Testis (tissue), 2 donors: ENCODE measurements at regions not wholly inside any gene's neighbourhood (a gene's known extent, or its start where the extent isn't known, plus 50 kb on each side); places are given as distances from the start of the nearest gene placed in this dataset.
"Not testable (repeated sequence)": the region's sequence is repeated elsewhere in the genome, so short reads cannot be mapped to it uniquely, and the experiment has no call there.

Experiments used
- DNase-seq: peaks from one replicate; pipeline ENCODE4 v3.0.0-alpha.2; 2019
- H3K27ac ChIP-seq, 2 donors: fragments of 200-600 bp; sonication (generic); one replicate each; pipeline ENCODE4 v1.5.1; 2019
- H3K27me3 ChIP-seq: fragments of 200-600 bp; sonication (generic); one replicate; pipeline ENCODE4 v1.5.1; 2019
- H3K36me3 ChIP-seq: fragments of 200-600 bp; sonication (generic); one replicate; pipeline ENCODE4 v1.5.1; 2017; ENCODE audit warnings: low read depth; ENCODE audit errors: missing control alignments
- H3K4me1 ChIP-seq: fragments of 200-600 bp; sonication (generic); one replicate; pipeline ENCODE4 v1.5.1; 2019
- H3K4me3 ChIP-seq, 2 donors: fragments of 200-600 bp; sonication (generic); one replicate each; pipeline ENCODE4 v1.5.1; 2017 to 2019
- H3K9me3 ChIP-seq: fragments of 200-600 bp; sonication (generic); one replicate; pipeline ENCODE4 v1.5.1; 2017
- CTCF ChIP-seq, 3 experiments: fragments of 450-650 bp in 2 of 3; fragments of 200-600 bp in 1 of 3; sonication (generic) in 1 of 3; IDR thresholded peaks; one replicate each; pipeline ENCODE4 v1.5.1; 2016 to 2019; ENCODE audit warnings: antibody characterized with exemption in 3 of 3, mild to moderate bottlenecking in 2 of 3, moderate library complexity in 1 of 3
- POLR2A ChIP-seq: fragments of 450-650 bp; IDR thresholded peaks from one replicate; pipeline ENCODE4 v1.6.1; 2017; ENCODE audit warnings: antibody characterized with exemption, mild to moderate bottlenecking, moderate library complexity
- WGBS, 2 donors: methylation state at CpG; one replicate each; pipeline ENCODE4 v1.1.5; 2018; 5-methylcytosine and 5-hydroxymethylcytosine counted together
- intact Hi-C: fragments of 100-400 bp; cut with DNase I; formaldehyde crosslinking; loops from one replicate; pipeline ENCODE4 v1.15.1; 2023; ENCODE audit warnings: low total_unique reads

DNA sequence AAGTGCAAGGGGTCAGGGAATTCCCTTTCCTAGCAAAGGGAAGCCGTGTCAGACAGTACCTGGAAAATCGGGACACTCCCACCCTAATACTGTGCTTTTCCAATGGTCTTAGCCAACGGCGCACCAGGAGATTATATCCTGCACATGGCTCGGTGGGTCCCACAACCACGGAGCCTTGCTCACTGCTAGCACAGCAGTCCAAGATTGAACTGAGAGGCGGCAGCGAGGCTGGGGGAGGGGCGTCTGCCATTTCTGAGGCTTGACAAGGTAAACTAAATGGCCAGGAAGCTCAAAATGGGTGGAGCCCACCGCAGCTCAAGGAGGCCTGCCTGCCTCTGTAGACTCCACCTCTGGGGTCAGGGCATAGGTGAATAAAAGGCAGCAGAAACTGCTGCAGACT is 76.5 kb upstream of the LINC00632 start:
- H3K9me3 ChIP-seq, DNase-seq, intact Hi-C loops, H3K27me3 ChIP-seq, H3K4me1 ChIP-seq, H3K36me3 ChIP-seq, H3K27ac ChIP-seq, H3K4me3 ChIP-seq: not testable (repeated sequence)
- 94 to 95% methylated on average over 4 to 9 of the region's 10 CpGs for WGBS, 2 donors

- TF ChIP-seq CTCF (IDR thresholded peaks at IDR 0.05) = no peak
- TF ChIP-seq POLR2A = no peak
- no peaks in the 10 kb centered on the region for H3K9me3 ChIP-seq
- no peak overlapping the region for H3K4me3 ChIP-seq
- DNase-seq = no peak
- H3K36me3 ChIP-seq = no peaks in the 10 kb centered on the region
- intact Hi-C loops = no loop called here
- no peaks in the 10 kb centered on the region for H3K27me3 ChIP-seq
- no peak overlapping the region for H3K27ac ChIP-seq
- H3K4me1 ChIP-seq = no peaks in the 10 kb centered on the region
Measured at GRCh38 chrX:140608111-140608510, 101.4 kb upstream of the LINC00632 start.

- no peak overlapping the region for H3K27ac ChIP-seq
Measured at GRCh38 chrX:140602140-140602539, 97.3 kb upstream of the SOX3 start.

GRCh38 chrX:140599851-140600250 is 95.0 kb upstream of the SOX3 start:
- no peak for TF ChIP-seq POLR2A
- no peak for TF ChIP-seq CTCF (IDR thresholded peaks at IDR 0.05)
- H3K4me1 ChIP-seq = no peaks in the 10 kb centered on the region
- no peak overlapping the region for H3K27ac ChIP-seq
- no peaks in the 10 kb centered on the region for H3K36me3 ChIP-seq
- DNase-seq = no peak
- H3K9me3 ChIP-seq = no peaks in the 10 kb centered on the region
- 87 to 91% methylated on average over 3 of the region's 3 CpGs for WGBS, 2 donors
- intact Hi-C loops = no loop called here
- H3K4me3 ChIP-seq = no peak overlapping the region
- no peaks in the 10 kb centered on the region for H3K27me3 ChIP-seq

More at GRCh38 chrX:140602140-140602539, 97.3 kb upstream of the SOX3 start:
- Histone ChIP-seq H3K27me3 (no peaks in the 10 kb centered on the region), H3K4me3 (no peak overlapping the region), H3K4me1 (no peaks in the 10 kb centered on the region), H3K36me3 (no peaks in the 10 kb centered on the region), H3K9me3 (no peaks in the 10 kb centered on the region)
- TF ChIP-seq CTCF (IDR thresholded peaks at IDR 0.05) (no peak), POLR2A (no peak)
- intact Hi-C loops = no loop called here
- DNase-seq = no peak
- WGBS, 2 donors = 71 to 72% methylated on average over 3 of the region's 3 CpGs

DNA sequence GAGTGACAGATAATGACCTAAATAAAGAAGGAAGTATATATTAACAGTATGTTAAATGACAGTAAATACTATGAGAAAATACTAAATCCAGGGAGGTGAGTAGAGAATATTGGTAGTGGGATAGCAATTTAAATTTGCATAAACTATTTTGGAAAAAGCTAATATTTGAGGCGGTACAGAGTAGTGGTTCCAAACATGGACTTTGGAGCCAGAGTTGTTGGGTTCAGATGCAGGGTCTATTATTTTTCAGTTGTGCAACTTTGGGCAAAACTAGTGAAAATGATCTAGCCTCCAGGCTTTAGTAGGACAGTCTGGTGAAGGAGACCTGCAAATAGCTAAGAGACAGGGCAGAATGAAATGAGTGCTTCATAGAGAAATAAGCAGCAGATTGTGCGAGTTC is 84.8 kb upstream of the SOX3 start:
- WGBS, 2 donors = 94 to 98% methylated on average over 2 of the region's 2 CpGs
- Histone ChIP-seq H3K4me3 (no peak overlapping the region), H3K36me3 (no peaks in the 10 kb centered on the region), H3K27me3 (no peaks in the 10 kb centered on the region), H3K4me1 (no peaks in the 10 kb centered on the region), H3K9me3 (no peaks in the 10 kb centered on the region), H3K27ac (no peak overlapping the region)
- intact Hi-C loops = no loop called here
- TF ChIP-seq CTCF (IDR thresholded peaks at IDR 0.05) = no peak
- no peak for TF ChIP-seq POLR2A
- DNase-seq = no peak
